GM21360 (cell line): ENCODE measurements at regions not wholly inside any gene's neighbourhood (a gene's known extent, or its start where the extent isn't known, plus 50 kb on each side); places are given as distances from the start of the nearest gene placed in this dataset.
A peak's percentile ranks its signal among the peaks of the same experiment; 100 is the strongest.

ENCODE experiments used
- ATAC-seq: cut with Tn5 transposase; IDR thresholded peaks from one replicate; pipeline ENCODE4 v1.9.1; 2021; ENCODE audit warnings: mild to moderate bottlenecking, moderate library complexity; ENCODE audit not compliant: unreplicated experiment

DNA sequence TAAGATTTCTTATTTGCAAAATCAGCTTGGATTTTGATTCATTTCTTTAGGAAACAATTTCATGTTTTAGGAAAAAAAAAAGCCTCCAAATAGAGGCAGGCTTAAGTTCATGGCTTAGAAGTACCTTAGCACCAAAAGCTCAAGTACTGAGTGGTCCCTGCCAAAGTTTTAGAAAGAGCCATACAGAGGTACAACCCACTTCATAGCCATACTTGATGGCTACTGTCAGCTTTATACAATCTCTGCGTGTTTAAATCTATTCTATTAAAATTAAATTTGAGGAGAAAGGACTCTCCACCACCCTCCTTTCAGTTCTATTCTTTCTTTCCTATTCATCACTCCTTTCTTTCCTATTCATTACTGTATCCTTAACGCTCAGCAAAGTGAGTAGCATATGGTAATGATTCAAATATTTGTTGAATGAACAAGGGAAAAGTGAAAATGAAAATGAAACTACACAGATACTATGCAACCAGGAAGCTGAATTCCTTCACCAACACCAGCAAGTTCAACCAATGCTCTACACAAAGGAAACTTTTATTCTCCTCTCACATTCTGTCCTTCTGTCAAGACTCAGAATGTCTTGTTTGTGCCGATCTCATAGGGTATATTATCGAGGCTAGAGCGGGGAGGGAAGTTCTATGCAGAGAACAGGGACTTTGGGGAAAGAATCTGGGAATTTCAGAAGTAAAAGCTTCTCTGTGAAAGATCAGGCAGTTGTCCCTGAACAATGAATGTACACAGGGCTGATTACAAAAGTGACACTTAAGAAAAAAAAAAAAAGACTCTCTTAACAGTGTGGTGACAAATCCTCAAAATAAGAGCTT lies 138.6 kb upstream of the SPEF2 start:
- peak; percentile 75 for ATAC-seq

DNA sequence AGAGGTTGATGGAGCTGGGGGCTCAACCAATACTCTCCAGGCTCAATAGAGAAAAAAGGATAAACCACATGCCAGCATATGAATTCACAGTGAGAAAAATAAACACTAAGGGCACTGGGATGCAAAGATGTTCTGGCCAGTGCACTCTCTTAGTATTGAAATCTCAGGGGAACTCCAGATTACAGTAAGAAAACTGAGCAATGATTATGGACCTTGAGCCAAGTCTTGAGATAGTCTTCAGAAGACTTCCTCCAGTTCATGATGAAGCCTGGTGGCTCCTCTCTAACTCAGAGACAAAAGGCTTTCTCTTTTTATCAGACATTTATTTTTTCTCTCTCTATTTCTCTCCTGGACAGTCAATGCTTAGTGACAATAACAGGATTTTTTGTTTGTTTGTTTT lies 139.8 kb upstream of the SPEF2 start:
- ATAC-seq = no peak

DNA sequence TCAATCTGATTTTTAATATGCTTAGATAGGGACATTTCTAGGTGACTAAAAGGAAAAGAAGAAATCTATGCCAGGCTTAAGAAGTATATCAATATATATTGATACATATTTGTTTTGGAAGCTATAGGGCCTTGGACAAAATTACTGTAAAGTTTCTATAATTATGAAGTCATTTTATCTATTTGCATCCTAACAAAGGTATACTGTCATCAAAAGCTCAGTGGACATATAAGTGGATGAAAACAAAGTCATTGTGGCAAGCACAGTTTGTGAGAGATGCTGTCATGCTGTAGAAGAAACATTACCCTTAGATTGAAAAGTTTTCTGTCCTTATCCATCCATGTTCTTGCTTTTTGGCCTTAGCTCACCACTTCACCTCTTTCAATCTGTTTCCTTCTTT lies 140.3 kb upstream of the SPEF2 start:
- no peak for ATAC-seq

DNA sequence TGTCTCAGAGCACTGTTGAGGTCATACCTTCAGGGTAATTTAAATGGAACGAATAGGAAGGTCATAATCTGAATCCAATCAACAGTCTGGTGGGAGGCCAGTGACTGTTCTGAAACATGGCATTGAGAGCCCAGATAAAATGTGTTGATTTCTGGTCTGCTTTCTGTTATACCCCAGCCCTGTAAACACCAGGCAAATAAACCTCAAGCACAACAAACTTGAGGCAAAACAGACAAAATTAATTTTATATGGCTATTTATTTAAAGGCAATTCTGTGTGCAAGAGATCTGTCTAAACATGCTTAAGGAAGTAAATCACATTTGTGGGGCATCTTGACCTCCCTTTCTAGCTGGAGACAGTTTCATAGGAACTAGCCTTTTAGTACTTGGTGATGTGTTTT lies 140.9 kb upstream of the SPEF2 start:
- ATAC-seq = no peak

DNA sequence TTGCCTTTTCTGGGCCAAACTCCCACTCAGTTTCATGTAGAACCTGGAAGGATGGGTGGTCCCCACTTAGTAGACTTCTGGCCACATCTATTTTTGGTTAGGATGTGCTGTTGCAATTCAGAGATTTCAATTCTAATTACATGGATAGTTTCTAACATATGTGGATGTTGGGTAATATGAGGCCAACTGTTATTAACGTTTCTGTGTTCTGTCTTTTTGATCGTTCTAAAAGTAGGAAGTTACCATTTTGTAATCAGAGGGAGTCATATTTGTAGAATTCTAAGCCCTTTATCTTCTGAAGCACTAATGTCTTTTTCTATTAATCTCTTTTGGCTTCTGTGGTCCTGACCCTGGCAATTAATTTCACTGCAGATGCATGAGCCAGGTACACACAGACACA lies 141.6 kb upstream of the SPEF2 start:
- no peak for ATAC-seq

GRCh38 chr5:35473589-35473988 lies 144.1 kb upstream of the SPEF2 start:
- ATAC-seq = no peak

GRCh38 chr5:35470866-35471265 lies 146.8 kb upstream of the SPEF2 start:
- no peak for ATAC-seq

DNA sequence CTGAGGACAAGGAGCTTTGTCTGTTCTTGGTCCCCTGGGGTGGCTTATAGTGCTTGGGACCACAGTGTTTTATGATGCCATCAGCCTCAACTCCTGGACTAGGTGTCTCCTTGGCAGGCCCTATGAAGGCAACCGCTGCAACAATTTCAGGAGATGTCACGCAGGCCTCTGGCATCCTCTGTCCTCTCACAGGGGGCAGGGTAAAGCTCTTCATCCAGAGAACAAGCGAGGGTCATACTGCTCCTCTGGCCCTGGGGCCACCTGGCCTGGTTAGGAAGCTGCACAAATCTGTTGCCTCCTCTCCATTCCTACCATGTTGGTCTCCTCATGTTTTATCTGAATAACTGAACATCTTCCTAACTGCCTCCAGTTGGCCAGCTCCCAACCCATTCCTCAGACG lies 148.9 kb upstream of the SPEF2 start:
- ATAC-seq = no peak

DNA sequence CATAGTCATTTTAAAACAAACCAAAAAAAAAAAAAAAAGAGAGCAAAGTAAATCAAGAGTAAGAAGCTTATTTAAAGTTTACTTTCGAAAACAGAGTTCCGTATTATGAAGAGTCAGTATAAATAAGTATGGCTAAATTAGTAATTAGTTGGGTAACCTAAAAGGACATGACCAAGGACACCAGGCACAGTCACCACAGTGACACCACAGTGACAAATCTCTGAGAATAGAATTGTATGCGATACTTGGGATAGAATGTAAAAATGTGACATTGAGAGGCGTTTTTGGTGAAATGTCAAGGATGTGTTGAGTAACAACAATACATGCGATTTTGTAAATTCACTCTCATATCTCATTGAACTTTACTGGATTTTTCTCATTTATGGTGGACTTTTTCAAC lies 150.9 kb upstream of the SPEF2 start:
- ATAC-seq = no peak

DNA sequence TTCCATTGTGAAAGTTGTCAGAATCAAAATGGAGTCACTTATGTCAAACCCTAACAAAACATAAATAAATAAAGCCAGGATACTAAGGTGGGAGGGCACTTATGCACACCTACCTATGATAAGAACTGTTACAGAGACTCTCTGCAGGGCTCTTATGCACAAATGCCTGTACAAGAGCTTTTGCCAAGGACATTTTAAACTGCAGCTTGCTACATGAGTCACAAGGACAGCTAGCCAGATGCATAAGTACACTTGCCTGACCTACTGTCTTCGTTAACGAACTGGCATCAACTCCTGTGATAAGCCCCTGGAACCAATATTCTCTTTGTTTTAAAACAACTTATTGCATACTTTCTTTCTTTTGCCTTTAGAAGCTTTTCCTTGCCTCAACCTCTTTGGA lies 152.9 kb upstream of the SPEF2 start:
- ATAC-seq = no peak

DNA sequence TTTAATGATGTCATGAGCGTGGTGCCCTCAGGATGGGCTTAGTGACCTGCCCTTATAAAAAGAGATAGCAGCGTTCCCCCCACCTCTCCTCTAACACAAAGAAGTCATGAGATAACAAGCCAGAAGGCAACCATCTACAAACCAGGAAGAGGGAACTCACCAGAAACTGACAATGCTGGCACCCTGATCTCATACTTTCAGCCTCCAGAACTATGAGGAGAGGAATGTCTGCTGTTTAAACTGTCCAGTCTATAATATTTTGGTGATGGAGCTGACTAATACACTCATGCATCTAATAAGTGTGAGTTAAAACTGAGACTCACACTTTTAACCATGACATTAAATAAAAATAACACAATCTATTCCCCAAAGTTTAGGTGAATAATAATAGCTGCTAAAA lies 156.1 kb upstream of the SPEF2 start:
- no peak for ATAC-seq

GRCh38 chr5:35458824-35459207 lies 158.8 kb upstream of the SPEF2 start:
- no peak for ATAC-seq

- no peak for ATAC-seq
Observed at GRCh38 chr5:35457912-35458823, 159.5 kb upstream of the SPEF2 start.

DNA sequence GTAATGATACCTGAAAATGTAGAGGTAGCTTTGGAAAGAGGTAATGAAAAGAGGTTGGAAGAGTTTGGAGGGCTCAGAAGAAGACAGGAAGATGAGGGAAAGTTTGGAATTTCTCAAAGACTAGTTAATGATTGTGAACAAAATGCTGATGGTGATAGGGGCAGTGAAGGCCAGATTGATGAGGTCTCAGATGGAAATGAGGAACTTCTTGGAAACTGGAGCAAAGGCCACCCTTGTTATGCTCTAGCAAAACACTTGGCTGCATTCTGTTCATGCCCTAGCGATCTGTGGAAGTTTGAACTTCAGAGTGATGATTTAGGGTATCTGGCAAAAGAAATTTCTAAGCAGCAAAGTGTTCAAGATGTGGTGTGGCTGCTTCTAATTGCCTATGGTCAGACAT lies 161.2 kb upstream of the SPEF2 start:
- ATAC-seq = no peak

DNA sequence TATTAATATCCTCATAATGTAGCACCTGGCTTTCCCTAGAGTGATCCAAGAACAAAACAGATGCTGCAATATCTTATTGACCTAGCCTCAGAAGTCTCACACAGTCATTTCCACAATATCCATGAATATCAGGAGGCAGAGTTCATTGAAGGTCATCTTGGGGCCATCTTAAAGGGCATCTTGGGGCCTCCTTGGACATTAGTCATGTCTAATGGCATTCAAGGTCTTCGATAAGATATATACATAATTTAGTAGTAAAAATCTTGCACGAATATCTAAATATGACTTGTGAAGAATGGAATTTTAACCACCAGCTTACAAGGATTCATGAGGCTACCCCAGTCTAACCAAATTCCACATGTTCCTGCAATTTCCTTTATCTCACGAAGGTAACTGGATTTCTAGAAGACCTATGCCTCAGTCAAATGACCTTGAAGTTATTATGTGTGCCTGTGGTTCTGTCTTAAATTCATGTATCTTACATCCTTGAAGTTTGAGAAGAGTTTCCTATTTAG lies 163.6 kb upstream of the SPEF2 start:
- ATAC-seq = no peak

GRCh38 chr5:35443803-35444595 lies 173.7 kb upstream of the SPEF2 start:
- no peak for ATAC-seq

DNA sequence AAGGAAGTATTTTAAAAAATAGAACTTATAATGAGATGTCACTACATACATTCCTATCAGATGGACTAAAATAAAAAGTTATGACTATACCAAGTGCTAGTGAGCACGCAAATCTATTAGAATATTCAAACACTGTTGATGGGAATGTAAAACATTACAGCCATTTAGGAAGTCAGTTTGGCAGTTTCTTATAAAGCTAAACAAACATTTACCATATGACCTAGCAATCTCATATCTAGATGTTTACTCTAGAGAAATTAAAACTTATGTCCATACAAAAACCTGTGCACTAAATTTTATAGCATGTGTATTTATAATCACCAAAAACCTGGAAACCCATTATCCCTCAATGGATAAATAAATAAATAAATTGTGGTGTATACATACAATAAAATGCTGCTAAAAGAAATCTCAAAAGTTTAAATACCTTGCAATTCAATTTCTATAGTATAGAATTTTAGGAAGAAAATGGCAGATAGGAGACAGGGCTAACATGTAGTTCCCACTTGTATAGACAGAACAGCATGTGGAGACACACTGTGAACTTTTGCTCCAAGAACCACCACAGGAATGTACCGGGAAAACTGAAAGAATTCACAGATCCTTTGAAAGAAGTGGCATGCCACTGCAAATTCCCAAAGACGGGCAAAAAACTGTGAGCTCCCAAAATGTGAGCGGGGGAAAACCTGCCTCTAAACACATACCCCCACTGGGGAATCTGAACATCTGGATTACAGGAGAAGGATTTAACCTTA lies 174.6 kb upstream of the SPEF2 start:
- no peak for ATAC-seq

DNA sequence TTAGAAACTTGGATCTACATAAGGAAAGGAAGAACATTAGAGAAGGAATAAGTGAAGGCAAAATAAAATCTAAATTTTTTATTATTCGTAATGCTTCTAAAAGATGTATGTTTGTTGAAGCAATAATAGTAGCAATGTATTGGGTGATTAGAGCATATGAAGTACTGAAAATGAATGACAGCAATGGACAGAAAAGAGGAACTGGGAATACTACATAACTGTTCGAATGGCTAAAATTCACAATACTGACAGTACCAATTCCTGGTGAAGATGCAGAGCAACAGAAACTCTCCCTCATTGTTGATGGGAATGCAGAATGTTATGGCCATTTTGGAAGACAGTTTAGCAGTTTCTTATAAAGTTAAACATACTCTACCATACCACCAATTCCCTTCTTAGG lies 177.3 kb upstream of the SPEF2 start:
- no peak for ATAC-seq

GRCh38 chr5:35438786-35439185 lies 178.9 kb upstream of the SPEF2 start:
- ATAC-seq = no peak

GRCh38 chr5:35438288-35438687 lies 179.4 kb upstream of the SPEF2 start:
- no peak for ATAC-seq
